ENCODE measurements at regions not wholly inside any gene's neighbourhood (a gene's known extent, or its start where the extent isn't known, plus 50 kb on each side); places are given as distances from the start of the nearest gene placed in this dataset.

DNA sequence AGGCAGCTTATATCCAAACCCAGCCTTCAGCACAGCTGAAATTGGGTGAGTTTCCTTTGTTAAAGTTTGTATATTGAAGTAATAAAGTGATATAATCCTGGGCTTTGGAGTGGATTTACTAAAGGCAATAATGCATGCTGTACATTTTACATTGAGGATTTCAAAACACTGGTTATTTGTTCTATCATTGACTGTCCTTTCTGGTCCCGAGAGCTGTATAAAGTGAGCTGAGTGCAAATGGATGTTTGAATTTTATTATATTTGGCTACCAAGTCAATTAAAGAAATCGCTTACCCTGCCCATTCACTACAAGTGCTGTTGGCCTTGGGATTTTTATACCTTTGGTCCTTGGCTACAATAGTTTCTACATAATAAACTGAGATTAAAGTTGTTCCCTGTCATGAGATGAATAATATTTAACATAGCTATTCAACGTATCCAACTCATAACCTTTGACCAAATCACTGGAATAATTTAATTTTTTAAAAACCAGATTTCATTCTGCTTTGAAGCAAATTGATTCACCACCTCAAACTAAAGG is 207.9 kb downstream of the KLF5 start:
- no peaks in the 10 kb centered on the region for H3K27me3 ChIP-seq
- DNase-seq: no peak
- no peaks in the 10 kb centered on the region for H3K4me1 ChIP-seq (replicated peaks in 1 of 2)
- H3K27ac ChIP-seq: no peak overlapping the region
- H3K36me3 ChIP-seq (replicated peaks in 1 of 2): no peaks in the 10 kb centered on the region
- TF ChIP-seq CTCF (IDR thresholded peaks at IDR 0.05) (no peak), POLR2A (IDR thresholded peaks at IDR 0.05) (no peak)
- WGBS, 4 donors: 73 to 75% (median 74%) methylated on average over 3 of the region's 3 CpGs
- no peaks in the 10 kb centered on the region for H3K9me3 ChIP-seq (replicated peaks in 1 of 3)
- intact Hi-C loops (cut with DNase I): no loop called here
- no peak overlapping the region for H3K4me3 ChIP-seq

DNA sequence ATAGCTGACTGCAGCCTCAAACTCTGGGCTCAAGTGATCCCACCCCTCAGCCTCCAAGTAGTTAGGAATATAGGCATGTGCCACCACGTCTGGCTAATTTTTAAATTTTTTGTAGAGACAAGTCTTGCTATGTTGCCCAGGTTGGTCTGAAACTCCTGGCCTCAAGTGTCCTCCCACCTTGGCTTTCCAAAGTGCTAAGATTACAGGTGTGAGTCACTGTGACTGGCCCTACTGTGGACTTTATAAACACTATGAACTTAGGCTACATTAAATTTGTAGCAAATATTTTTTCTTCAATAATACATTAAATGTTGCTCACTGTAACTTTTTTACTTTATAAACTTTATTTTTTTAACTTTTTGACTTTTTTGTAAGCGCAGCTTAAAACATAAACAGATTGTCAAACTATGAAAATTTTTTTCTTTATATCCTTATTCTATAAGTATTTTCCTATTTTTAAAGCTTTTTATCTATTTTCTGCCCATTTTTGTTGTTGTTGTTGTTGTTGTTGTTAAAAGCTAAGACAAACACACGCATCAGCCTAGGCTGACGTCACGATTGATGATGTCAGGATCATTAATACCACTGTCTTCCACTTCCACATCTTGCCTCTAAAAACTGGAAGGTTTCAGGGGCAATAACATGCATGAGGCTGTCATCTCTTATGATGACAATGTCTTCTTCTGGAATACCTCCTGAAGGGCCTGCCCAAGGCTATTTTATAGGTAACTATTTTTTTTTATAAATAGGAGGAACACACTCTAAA is 204.2 kb downstream of the KLF5 start:
- DNase-seq: no peak
- 56 to 62% (median 61%) methylated on average over 5 of the region's 5 CpGs for WGBS, 4 donors
- intact Hi-C loops (cut with DNase I): no loop called here
- Histone ChIP-seq H3K36me3 (replicated peaks in 1 of 2) (no peaks in the 10 kb centered on the region), H3K4me3 (no peak overlapping the region), H3K4me1 (replicated peaks in 1 of 2) (no peaks in the 10 kb centered on the region), H3K9me3 (replicated peaks in 1 of 3) (no peaks in the 10 kb centered on the region), H3K27ac (no peak overlapping the region), H3K27me3 (no peaks in the 10 kb centered on the region)
- TF ChIP-seq CTCF (IDR thresholded peaks at IDR 0.05): no peak
- TF ChIP-seq POLR2A (IDR thresholded peaks at IDR 0.05): no peak

- H3K4me1 ChIP-seq (replicated peaks in 1 of 2): no peaks in the 10 kb centered on the region
- intact Hi-C loops (cut with DNase I): no loop called here
- no peak overlapping the region for H3K4me3 ChIP-seq
- no peak for TF ChIP-seq POLR2A (IDR thresholded peaks at IDR 0.05)
- TF ChIP-seq CTCF (IDR thresholded peaks at IDR 0.05): no peak
- H3K27ac ChIP-seq: no peak overlapping the region
- WGBS, 4 donors: 45 to 58% (median 53%) methylated on average over 4 of the region's 4 CpGs
- H3K36me3 ChIP-seq (replicated peaks in 1 of 2): no peaks in the 10 kb centered on the region
- DNase-seq: no peak
- no peaks in the 10 kb centered on the region for H3K27me3 ChIP-seq
- H3K9me3 ChIP-seq (replicated peaks in 1 of 3): no peaks in the 10 kb centered on the region
Observed at GRCh38 chr13:73261739-73262216, 203.0 kb downstream of the KLF5 start.

- Histone ChIP-seq H3K4me3 (no peak overlapping the region), H3K27ac (peak overlapping the region in 1 of 5 donors; percentile 35), H3K4me1 (replicated peaks in 1 of 2) (no peaks in the 10 kb centered on the region), H3K27me3 (no peaks in the 10 kb centered on the region), H3K9me3 (replicated peaks in 1 of 3) (no peaks in the 10 kb centered on the region), H3K36me3 (replicated peaks in 1 of 2) (no peaks in the 10 kb centered on the region)
- no peak for DNase-seq
- TF ChIP-seq CTCF (IDR thresholded peaks at IDR 0.05): no peak
- no peak for TF ChIP-seq POLR2A (IDR thresholded peaks at IDR 0.05)
- intact Hi-C loops (cut with DNase I): no loop called here
- 39 to 46% (median 42%) methylated on average over 13 to 14 of the region's 14 CpGs for WGBS, 4 donors
Observed at GRCh38 chr13:73259061-73260017, 200.5 kb downstream of the KLF5 start.
